GM21529 (cell line): ENCODE measurements at regions not wholly inside any gene's neighbourhood (a gene's known extent, or its start where the extent isn't known, plus 50 kb on each side); places are given as distances from the start of the nearest gene placed in this dataset.

Experiments used
- ATAC-seq: cut with Tn5 transposase; IDR thresholded peaks from one replicate; pipeline ENCODE4 v1.9.1; 2021; ENCODE audit not compliant: unreplicated experiment

DNA sequence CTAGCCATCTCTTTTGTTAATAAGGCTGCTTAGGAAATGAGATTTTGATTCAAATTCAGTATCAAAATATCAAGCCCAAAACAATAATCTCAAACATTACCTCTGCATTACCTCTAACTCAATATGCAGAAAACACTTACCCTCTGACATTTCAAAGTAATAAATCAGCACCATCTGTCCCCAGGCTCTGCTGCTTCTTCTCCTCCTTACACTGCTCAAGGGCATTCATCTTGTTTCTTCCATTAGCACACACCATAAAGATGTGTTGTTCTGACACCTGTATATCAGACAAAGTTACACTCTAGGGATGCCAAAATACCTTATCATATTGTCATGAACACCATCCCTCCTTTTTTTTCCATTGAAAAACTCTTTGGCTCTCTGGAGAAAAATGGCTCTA lies 1630.3 kb downstream of the RPA4 start:
- no peak for ATAC-seq

DNA sequence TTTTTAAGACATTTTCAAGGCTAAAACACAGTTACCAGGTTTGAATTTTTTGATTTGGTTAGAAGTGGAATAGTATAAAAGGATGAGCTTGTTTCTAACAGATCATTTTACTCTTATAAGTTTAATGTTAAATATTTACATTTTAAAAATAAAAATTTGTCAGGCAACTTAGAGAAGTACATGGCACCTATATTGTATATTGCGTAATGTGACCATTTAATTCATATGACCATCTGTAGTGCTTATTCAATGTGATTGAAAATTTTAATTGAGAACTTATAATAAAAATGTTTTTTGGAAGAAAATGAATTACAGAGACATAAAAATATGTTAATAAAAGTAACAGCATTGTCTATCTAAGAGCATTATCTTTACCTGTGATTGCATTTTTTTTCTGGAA lies 1632.4 kb downstream of the RPA4 start:
- ATAC-seq: no peak

DNA sequence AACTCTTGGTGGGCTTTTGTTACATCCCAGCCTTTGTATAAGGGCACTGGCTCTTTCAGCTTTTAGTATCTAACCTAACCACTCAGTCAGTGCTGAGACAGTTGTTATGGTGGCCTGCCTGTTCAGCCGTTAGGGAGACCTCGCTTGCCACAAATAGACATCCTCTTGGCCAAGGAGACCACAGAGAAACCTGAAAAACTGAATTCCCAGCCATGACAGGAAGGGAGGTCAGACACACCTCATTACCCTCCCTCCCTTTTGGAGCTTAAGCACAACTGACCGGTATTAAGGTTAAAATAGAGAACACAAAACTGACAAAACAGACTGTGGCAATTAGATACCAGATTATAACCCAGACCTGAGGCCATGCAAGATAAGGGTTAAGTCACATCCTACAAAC lies 1639.3 kb downstream of the RPA4 start:
- ATAC-seq: no peak

DNA sequence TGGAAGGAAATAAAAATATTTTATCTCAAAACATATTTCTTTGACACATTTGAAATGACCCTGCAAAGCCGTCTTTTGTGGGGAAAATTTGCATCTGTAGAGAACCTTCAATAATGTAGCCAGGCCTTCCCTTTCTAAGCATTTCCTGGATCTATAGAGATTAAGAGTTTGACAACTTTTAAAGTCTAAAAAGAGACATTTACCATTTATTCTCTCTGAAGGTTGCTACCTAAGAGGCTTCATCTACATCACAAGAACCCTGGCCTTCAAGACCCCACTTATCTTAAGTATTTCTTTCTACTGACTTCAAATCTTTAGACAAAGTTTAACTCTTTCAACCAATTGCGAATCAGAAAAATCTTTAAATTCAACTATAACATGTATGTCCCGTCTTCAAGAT lies 1639.8 kb downstream of the RPA4 start:
- ATAC-seq: no peak

DNA sequence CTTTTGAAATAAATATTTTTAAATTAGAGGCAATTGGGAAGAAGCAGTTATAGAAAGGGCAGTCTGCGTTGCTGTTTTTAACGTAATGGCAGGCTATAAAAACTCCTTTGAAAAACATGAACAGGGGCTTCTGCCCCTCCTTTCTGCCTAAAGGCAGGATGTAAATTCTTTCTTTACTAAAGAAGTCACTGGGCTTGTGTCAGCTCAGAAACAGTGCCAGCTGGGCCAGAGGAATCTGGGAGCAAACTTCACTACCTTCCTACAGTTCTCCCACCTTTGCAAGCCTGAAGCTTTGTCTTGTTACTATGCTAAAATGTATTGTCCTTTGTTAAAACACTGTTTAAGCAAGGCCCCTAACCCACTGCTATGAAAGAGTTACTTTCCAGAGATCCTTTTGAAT lies 1664.8 kb downstream of the RPA4 start:
- ATAC-seq: no peak

DNA sequence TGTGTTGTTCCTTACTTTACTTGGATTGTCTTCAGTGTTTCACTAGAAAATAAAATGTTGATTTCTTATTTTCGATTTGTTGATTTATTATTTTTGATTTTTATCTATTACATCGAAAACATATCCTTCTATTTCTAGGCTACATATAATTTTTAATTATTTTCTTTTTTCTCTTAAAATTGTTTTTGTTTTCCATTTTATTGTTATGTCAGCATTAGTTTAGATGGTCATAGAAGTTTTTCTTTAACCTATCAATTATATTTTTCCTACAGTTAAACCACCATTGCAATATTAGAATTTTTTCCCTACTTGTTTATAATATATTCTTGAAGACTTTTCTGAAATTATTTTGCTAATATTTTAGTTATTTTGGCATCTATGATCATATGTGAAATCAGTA lies 1685.1 kb downstream of the RPA4 start:
- ATAC-seq: no peak

DNA sequence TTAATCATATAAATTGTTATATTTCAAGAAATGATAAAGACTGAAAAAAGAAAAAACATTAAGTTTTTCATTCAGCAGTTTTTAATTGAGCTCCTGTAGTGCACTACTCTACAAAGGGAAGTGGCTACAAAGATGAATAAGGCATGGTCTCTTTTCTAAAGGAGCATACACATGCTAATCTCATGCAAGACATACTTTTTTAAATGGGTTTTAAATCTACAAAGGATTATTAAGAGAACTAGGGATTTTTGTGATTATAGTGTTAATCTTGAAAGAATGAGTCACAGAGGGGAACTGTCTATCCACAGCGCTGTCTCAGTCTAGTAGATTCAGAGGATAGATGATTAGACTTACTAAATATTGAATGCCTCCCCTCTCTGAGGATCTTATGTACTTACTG lies 1722.2 kb downstream of the RPA4 start:
- ATAC-seq: no peak

DNA sequence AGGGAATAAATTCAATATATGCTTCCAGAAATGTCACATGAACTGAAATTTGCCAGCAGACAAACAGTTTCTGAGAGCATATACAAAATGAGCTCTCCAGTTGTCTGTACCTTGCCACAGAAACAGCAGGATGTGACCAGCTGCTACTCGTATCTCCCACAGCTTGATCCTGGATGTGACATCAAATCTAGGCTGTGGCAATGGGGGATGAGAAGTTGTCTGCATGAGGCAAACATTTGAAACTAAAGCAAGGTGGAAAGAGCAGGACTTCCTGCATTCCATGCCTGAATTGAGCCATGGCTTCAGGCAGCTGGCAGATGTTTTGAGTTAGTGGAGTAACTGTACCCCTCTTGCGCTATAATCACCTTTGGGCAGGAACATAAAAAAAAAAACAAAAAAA lies 1724.0 kb downstream of the RPA4 start:
- no peak for ATAC-seq

DNA sequence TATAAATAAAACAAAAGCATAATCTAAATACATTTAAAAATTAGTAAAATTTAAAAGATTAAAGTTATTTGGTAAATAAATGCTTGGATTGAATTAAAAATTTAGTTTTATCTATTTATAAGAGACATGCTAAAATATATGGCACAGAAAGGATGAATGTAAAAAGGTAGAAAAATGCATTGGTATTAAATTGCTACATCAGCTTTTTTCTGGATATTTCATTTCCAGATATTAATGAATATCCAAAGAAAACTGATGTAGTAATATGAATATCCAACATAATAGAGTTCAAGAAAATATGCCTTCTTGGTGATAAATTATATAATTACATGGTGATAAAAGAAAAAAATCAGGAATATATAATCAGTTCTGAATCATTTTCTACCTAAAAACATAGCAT lies 1743.9 kb downstream of the RPA4 start:
- no peak for ATAC-seq

DNA sequence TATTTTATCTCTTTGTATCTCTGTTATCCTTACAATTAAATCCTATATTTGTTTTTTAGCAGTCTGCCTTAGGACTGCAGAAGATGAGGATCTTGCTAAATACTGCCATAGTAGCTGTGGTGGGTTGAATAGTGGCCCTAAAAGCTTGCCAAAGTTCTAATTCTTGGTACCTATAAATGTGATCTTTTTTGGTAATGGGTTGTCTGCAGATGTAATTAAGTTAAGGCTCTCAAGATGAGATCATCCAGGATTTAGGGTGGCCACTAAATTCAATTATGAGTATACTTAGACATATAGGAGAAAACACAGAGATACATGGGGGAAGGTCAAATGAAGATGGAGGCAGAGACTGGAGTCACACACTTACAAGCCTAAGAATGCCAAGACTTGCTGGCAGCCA lies 1753.7 kb downstream of the RPA4 start:
- no peak for ATAC-seq

DNA sequence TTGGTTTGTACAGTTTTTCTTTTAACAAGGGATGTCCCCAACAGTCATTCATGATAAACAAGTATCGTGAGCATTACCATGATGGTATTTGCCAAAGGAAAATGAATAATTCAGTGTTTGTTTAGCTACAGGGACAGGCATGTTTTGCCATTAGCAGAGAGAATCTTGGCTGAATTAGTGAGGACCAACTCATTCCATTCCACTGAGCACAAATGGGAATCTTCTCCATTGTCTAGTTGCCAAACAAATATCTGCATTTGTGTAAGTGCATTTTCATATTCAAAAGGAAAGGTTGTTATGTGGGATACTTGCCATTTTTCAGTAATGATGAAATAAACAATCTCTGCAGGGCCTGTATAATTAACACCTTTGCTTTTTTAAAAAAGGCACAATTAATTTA lies 1762.6 kb downstream of the RPA4 start:
- no peak for ATAC-seq

DNA sequence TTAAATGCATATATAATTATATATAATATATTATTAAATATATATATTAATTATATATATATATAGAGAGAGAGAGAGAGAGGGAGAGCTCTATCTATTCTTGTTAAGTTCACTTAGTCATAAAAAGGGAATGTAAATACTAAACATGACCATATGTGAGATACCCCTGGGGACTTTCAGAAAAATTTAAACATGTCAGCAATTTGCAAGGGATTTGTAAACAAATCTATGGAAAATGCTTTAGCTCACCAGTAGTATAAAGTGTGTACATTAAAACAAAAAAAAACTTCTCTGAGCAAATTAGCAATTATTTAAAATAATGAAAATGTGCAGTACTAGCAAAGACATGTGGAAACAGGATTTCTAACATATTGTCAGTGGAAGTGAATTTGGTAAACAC lies 1755.5 kb downstream of the PCDH19 start:
- no peak for ATAC-seq
